ENCODE measurements at regions not wholly inside any gene's neighbourhood (a gene's known extent, or its start where the extent isn't known, plus 50 kb on each side); places are given as distances from the start of the nearest gene placed in this dataset.
"Not testable (repeated sequence)": the region's sequence is repeated elsewhere in the genome, so short reads cannot be mapped to it uniquely, and the experiment has no call there.

DNA sequence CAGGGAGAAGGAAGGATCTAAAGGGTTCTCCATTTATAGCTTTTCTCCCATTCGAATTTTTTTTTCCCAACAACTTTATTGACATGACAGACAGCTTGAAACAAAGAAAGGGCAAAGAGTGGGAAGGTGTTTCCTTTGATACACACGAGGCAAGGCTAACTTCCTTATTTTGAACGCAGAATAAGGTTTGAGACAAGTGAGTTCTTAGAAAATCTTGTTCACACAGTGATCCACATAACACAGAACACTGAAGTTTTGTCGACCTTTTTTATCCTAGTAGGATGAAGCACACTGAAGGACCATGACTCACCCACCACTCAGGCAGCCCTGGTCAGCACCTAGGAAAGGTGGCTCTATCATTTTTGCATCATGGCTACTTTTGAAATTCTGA lies 425.8 kb upstream of the MDFIC2 start:
- no peak for DNase-seq (ENCODE audit: low read depth, low spot score)

DNA sequence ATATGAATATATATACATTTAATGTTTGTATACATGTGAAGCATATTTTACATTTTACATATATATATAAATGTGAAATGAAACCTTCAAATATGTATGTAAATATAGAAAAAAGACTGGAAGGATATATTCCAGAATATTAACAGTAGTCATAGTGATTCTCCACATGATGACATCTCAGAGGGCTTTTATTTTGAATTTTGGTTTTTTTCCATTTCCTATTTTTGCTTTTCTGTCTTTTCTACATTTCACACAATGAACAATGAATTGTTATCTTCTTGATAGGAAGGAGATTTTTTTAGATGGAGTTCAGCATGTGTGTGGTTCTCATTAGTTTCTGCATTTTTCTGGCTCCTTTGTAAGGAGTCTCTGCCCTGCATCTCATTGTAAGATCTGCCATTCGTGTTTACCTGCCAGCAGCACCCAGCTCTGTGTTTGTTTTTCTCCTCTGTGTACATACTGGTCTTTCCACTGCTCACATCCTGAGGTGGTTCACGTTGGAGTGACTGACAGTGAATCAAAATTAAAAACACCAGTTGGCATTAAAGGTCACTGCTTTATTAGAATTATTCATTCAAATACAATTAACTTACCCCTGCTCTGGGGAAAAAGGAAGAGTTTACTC lies 425.3 kb upstream of the MDFIC2 start:
- no peak for DNase-seq (ENCODE audit: low read depth, low spot score)

DNA sequence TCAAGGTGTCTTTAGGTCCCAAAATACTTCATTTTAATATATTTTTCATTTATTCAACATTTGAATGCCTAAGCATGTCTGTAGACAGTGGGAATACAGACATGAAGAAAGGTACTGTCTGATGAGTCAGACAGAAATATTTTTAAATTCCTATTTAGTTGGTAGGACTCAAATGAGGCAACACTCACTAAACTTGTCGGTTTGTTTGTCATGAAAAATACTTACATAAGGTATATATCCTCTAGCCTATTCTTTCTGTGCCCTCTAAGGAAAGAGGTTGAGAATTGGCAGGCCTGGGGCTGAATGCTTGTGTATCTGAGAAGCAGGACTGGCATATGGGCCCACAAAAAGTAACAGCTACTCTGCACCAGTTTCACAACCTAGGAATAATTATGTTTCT lies 423.6 kb upstream of the MDFIC2 start:
- no peak for DNase-seq (ENCODE audit: low read depth, low spot score)

DNA sequence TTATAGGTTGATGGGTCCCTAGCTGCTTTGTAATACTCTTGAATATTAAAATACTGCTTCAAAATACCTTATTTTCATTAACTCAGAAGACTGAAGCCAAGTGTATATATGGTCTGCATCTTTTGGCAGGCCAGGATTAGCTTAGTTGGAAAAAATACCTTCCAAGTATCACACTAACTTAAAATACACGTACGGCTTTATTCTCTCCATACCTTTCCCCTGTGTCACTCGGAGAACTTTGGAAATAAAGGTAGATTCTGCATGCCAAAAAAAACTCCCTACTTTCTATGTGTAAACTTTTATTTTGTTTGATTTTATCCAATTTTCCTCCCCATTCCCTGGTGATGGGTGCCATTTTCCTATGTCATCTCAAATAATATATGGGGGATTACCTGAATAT lies 422.3 kb upstream of the MDFIC2 start:
- no peak for DNase-seq (ENCODE audit: low read depth, low spot score)

DNA sequence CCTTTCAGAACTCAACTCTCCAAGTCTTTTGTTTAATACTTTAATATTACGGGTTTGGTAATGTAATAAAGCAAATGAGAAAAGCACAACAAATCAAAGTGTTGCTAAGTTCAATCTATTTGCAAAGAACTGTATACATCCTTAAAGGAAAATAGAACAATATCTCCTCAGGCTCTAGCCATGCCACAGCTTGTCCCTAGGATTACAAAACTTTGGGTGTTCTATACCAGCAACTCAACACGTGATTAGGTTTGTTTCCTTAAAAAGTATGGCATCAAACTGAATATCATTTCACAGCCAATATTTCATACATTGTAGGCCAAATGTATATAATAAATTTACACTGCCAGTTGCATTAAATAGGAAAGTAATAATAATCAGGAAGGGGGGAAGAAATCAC lies 418.6 kb upstream of the MDFIC2 start:
- no peak for DNase-seq (ENCODE audit: low read depth, low spot score)

- no peak for DNase-seq (ENCODE audit: low read depth, low spot score)
Measured at GRCh38 chr3:70729845-70730244, 417.4 kb upstream of the MDFIC2 start.

DNA sequence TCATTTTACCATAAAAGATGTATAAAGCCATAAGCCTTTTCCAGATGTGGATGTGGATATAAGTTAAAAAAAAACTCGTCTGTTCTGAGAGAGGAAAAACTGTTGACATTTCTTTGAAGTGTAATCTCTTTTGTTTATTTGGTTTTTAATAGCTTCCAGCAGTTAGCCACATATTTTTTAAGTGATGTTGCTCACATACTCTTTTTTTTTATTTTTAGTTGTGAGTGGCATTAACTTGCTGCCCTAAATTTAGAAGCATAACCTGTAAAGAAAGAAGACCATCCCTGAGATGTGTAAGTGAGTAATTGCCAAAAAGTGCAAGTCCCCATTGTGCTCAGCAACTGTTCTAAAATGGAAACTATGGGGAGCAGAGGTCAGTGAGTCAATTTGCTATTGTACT lies 415.9 kb upstream of the MDFIC2 start:
- no peak for DNase-seq (ENCODE audit: low read depth, low spot score)

DNA sequence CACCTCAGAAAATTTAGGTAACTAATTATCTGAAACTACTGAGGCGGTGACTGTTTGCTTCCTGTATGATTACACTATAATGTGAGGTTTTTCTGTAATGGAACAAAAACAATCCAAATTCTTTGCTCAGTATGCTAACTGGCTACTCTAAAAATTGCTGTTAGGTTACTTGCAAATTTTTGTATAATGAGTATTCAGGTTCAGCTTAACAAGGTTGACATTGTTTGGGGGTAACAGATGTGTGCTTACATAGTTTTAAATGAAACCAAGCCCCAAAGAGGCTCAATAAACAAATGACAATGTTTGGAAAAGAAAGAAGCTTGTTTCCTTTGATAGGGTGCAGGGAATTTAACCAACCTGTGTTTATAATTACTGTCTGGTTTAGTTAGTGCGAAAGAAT lies 414.5 kb upstream of the MDFIC2 start:
- DNase-seq (ENCODE audit: low read depth, low spot score): peak; percentile 66

DNA sequence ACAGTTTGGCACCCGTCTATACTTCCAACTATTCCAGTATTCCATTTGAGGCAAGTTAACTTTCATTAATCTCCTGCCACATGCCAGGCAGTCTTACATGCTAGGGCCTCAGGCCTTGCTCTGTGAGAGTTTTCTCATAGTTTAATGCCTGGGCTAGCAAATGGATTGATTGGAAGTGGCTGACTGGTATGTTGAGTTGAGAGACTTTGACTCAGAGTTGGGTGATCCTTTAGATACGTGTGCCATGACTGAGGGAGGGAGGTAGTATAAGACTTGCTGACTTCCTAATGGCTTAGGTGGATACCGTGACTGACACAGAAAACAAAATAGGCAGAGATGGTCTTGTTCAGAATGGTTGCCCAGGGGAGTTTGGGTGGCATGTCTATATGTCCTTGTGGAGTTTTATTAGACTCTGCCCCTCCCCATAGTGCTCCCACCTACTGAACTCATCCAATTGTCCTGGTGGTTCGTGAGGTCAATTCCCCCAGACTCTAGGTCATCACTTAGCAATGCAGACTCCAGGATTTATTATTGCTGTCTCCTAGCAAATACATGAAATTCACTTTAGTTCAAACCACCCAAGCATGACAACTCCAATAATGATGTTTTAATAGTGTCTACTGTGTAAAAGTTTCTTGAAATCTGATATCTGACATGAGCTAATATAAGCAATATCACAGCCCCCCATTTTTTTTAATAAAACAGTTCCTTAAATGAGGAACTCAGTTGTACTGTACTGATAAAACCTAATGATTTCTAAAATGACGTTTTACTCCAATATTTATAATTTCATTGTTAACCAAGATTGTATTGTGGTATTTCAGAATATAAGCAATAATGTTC lies 413.9 kb upstream of the MDFIC2 start:
- peak; percentile 55 for DNase-seq (ENCODE audit: low read depth, low spot score)

- DNase-seq (ENCODE audit: low read depth, low spot score): no peak
Measured at GRCh38 chr3:70722018-70722417, 409.6 kb upstream of the MDFIC2 start.

GRCh38 chr3:70716832-70717231 lies 404.4 kb upstream of the MDFIC2 start:
- DNase-seq (ENCODE audit: low read depth, low spot score): peak; percentile 41

DNA sequence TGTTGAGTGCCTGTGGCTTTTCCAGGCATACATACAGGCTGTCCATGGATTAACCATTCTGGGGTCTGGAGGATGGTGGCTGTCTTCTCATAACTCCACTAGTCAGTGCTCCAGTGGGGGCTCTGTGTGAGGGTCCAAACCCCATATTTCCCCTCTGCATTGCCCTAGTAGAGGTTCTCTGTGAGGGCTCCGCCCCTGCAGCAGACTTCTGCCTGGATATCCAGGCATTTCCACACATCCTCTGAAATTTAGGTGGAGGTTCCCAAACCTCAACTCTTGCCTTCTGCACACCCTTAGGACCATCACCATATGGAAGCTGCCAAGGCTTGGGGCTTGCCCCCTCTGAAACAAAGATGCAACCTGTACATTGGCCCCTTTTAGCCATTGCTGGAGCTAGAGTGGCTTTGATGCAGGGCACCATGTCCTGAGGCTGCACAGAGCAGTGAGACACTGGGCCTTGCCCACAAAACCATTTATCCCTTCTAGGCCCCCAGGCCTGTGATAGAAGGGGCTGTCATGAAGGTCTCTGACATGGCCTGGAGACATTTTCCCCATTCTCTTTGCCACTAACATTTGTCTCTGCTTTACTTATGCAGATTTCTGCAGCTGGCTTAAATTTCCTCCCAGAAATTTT lies 400.1 kb upstream of the MDFIC2 start:
- no peak for DNase-seq (ENCODE audit: low read depth, low spot score)

GRCh38 chr3:70703305-70704102 lies 391.1 kb upstream of the MDFIC2 start:
- DNase-seq (ENCODE audit: low read depth, low spot score): no peak

DNA sequence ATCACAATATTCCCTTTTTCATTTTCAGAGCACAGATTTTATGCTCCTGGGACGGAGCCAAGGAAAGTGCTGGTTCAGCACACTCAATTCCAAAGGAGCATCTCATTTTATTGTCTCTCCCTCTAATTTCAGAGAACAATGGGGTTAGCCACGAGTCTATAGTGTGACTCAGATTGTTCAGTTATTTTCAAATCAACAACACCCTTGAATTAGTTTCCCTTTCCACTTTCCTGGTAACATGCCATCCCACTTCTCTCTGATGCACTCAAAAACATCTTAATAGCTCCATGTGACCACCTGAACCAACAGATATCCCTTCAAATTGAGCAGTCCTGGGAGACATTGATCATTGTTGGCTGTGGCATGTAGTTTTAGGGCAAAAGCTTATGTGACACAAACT lies 389.7 kb upstream of the MDFIC2 start:
- no peak for DNase-seq (ENCODE audit: low read depth, low spot score)

- DNase-seq (ENCODE audit: low read depth, low spot score): no peak
Measured at GRCh38 chr3:70684701-70685100, 372.3 kb upstream of the MDFIC2 start.

DNA sequence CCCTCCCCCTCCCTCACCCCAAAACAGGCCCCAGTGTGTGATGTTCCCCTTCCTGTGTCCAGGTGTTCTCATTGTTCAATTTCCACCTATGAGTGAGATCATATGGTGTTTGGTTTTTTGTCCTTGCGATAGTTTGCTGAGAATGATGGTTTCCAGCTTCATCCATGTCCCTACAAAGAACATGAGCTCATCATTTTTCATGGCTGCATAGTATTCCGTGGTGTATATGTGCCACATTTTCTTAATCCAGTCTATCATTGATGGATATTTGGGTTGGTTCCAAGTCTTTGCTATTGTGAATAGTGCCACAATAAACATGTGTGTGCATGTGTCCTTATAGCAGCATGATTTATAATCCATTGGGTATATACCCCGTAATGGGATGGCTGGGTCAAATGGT lies 363.4 kb upstream of the MDFIC2 start:
- not testable (repeated sequence) for DNase-seq (ENCODE audit: low read depth, low spot score)

DNA sequence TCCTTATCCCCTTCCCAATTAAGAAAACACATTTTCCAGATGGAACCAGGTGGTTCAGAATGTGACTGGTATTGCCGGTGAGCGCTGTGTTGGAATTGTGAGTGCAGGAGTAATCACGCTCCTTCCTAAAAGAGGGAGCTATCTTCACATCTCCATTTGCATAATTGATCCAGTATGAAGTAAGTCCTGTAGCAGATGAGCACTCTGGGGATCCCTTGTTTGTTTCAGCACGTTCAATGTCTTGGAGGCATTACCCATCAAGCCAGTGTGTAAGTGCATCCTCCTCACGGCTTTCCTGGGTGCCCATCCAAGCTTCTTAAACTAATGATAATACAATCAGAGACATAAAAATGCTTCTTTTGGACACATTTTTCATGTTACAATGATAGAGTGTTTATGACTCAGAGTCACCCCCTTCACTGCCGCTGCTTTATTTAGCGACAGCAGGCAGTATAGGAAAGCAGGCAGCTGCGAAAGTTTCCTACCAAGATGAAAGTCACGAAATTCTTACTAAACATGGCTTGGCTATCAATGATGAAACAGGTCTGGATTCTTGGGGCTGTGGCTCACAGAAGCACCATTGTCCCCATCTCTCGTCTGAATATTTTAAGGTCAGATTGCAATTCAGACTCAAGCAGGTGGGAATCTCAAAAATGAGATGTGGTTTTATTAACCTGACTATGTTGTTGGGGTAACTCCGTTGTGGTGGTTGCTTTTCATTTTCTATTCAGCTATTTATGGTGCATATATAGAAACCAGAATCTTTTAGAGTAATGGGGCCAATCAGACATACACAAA lies 346.3 kb upstream of the MDFIC2 start:
- DNase-seq (ENCODE audit: low read depth, low spot score): no peak

- no peak for DNase-seq (ENCODE audit: low read depth, low spot score)
Measured at GRCh38 chr3:70657454-70657853, 345.0 kb upstream of the MDFIC2 start.

DNA sequence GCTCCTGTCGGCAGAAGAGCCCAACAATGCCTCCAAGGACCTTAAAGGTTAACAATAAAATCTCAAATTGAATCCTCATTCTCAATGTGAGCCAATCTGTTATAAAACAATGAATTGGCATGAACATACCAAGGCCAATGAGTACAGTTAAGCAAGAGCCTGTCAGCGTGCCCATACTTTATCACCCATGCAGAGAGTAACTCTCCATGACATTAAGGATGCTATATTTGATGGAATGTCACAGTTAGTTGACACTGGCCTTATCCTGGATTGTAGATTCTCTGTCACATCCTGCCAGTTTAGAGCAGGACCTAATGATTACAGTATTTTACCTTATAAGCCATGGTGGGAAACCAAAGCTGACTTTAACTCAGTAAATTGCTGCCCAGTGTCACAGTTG lies 335.4 kb upstream of the MDFIC2 start:
- DNase-seq (ENCODE audit: low read depth, low spot score): no peak

- DNase-seq (ENCODE audit: low read depth, low spot score): no peak
Measured at GRCh38 chr3:70647094-70647493, 334.7 kb upstream of the MDFIC2 start.

GRCh38 chr3:70646635-70647034 lies 334.2 kb upstream of the MDFIC2 start:
- no peak for DNase-seq (ENCODE audit: low read depth, low spot score)
